Mucosa of gallbladder (tissue), 1 donor: ENCODE measurements at regions not wholly inside any gene's neighbourhood (a gene's known extent, or its start where the extent isn't known, plus 50 kb on each side); places are given as distances from the start of the nearest gene placed in this dataset.

ENCODE experiments used
- DNase-seq: peaks from one replicate; pipeline ENCODE4 v3.0.0-alpha.2; 2020; ENCODE audit warnings: low spot score
- donor health status: DM: no; HTN: no; CAD: no.

GRCh38 chr16:66144641-66145040 lies 221.8 kb upstream of the CDH5 start:
- DNase-seq: no peak

GRCh38 chr16:66143415-66143814 lies 223.1 kb upstream of the CDH5 start:
- DNase-seq: no peak

- no peak for DNase-seq
Measured at GRCh38 chr16:66141885-66142284, 224.6 kb upstream of the CDH5 start.

- DNase-seq: no peak
Measured at GRCh38 chr16:66137853-66138252, 228.6 kb upstream of the CDH5 start.

GRCh38 chr16:66136841-66137240 lies 229.7 kb upstream of the CDH5 start:
- DNase-seq: no peak

- DNase-seq: no peak
Measured at GRCh38 chr16:66135838-66136237, 230.7 kb upstream of the CDH5 start.

- peak; percentile 38 for DNase-seq
Measured at GRCh38 chr16:66135421-66135831, 231.1 kb upstream of the CDH5 start.

GRCh38 chr16:66134875-66135274 lies 231.6 kb upstream of the CDH5 start:
- no peak for DNase-seq

- no peak for DNase-seq
Measured at GRCh38 chr16:66133643-66134338, 232.7 kb upstream of the CDH5 start.

GRCh38 chr16:66131895-66132294 lies 234.6 kb upstream of the CDH5 start:
- no peak for DNase-seq

- DNase-seq: no peak
Measured at GRCh38 chr16:66131156-66131807, 235.2 kb upstream of the CDH5 start.

- DNase-seq: no peak
Measured at GRCh38 chr16:66130296-66130905, 236.1 kb upstream of the CDH5 start.

- no peak for DNase-seq
Measured at GRCh38 chr16:66129196-66129595, 237.3 kb upstream of the CDH5 start.

GRCh38 chr16:66128371-66128770 lies 238.1 kb upstream of the CDH5 start:
- no peak for DNase-seq

- DNase-seq: peak; percentile 54
Measured at GRCh38 chr16:66127459-66128370, 238.8 kb upstream of the CDH5 start.

GRCh38 chr16:66121466-66121865 lies 245.0 kb upstream of the CDH5 start:
- no peak for DNase-seq

- DNase-seq: no peak
Measured at GRCh38 chr16:66120656-66121055, 245.8 kb upstream of the CDH5 start.

- DNase-seq: no peak
Measured at GRCh38 chr16:66116163-66117002, 250.1 kb upstream of the CDH5 start.

- no peak for DNase-seq
Measured at GRCh38 chr16:66115373-66115772, 251.1 kb upstream of the CDH5 start.

GRCh38 chr16:66113223-66113622 lies 253.3 kb upstream of the CDH5 start:
- DNase-seq: no peak

- DNase-seq: no peak
Measured at GRCh38 chr16:66109677-66110076, 256.8 kb upstream of the CDH5 start.
